ENCODE measurements at regions not wholly inside any gene's neighbourhood (a gene's known extent, or its start where the extent isn't known, plus 50 kb on each side); places are given as distances from the start of the nearest gene placed in this dataset.

- TF ChIP-seq SUZ12 (IDR thresholded peaks at IDR 0.05; ENCODE audit: low read length) (no peak), HDAC6 (IDR thresholded peaks at IDR 0.05; ENCODE audit: low read depth, low read length) (no peak), POLR2A (IDR thresholded peaks at IDR 0.05; ENCODE audit: control extremely low read depth in 1 of 2, low read depth in 2 of 2, low read length in 2 of 2) (no peak), GTF2F1 (IDR thresholded peaks at IDR 0.05; ENCODE audit: borderline replicate concordance, low read depth, low read length) (no peak), JUND (IDR thresholded peaks at IDR 0.05; ENCODE audit: low read length) (no peak), YY1 (IDR thresholded peaks at IDR 0.05; ENCODE audit: low read depth, low read length) (no peak), TAF1 (IDR thresholded peaks at IDR 0.05; ENCODE audit: low read depth, low read length) (no peak), CTCF (IDR thresholded peaks at IDR 0.05; ENCODE audit: control extremely low read depth in 1 of 3, insufficient read depth in 1 of 3, low read depth in 1 of 3, low read length in 3 of 3) (no peak)
These were observed 145.2 kb upstream of the TAS2R1 start for GRCh38 chr5:9775339-9775738.
